ENCODE measurements at regions not wholly inside any gene's neighbourhood (a gene's known extent, or its start where the extent isn't known, plus 50 kb on each side); places are given as distances from the start of the nearest gene placed in this dataset.
A peak's percentile ranks its signal among the peaks of the same experiment; 100 is the strongest.

GRCh38 chr3:110711851-110712516, 359.6 kb upstream of the NECTIN3 start:
- no peaks in the 10 kb centered on the region for H3K27me3 ChIP-seq (ENCODE audit: insufficient read depth, low read depth)
- no peaks in the 10 kb centered on the region for H3K79me2 ChIP-seq (ENCODE audit: insufficient read depth, low read depth)
- H3K9ac ChIP-seq: no peak overlapping the region
- no peaks in the 10 kb centered on the region for H4K20me1 ChIP-seq (ENCODE audit: insufficient read depth)
- no peak overlapping the region for H3K4me2 ChIP-seq
- H2AFZ ChIP-seq (ENCODE audit: low read depth): no peak overlapping the region
- H3K4me3 ChIP-seq (IDR thresholded peaks at IDR 0.05; ENCODE audit: insufficient read depth, low read depth, low read length): no peak overlapping the region
- H3K36me3 ChIP-seq (ENCODE audit: insufficient read depth): no peaks in the 10 kb centered on the region
- TF ChIP-seq CTCF (conservative IDR thresholded peaks at IDR 0.05; ENCODE audit: low read depth, low read length): no peak
- H3K27ac ChIP-seq: no peak overlapping the region
- H3K4me1 ChIP-seq (ENCODE audit: low read depth, poor library complexity, severe bottlenecking): peaks cover 31% of the 10 kb centered on the region

GRCh38 chr3:110727056-110727455, 344.6 kb upstream of the NECTIN3 start:
- H3K27ac ChIP-seq: no peak overlapping the region
- no peak overlapping the region for H3K4me3 ChIP-seq (IDR thresholded peaks at IDR 0.05; ENCODE audit: insufficient read depth, low read depth, low read length)
- H2AFZ ChIP-seq (ENCODE audit: low read depth): no peak overlapping the region
- no peak overlapping the region for H3K9ac ChIP-seq
- H3K4me2 ChIP-seq: no peak overlapping the region
- peaks cover 23% of the 10 kb centered on the region for H3K4me1 ChIP-seq (ENCODE audit: low read depth, poor library complexity, severe bottlenecking)
- no peak for TF ChIP-seq CTCF (conservative IDR thresholded peaks at IDR 0.05; ENCODE audit: low read depth, low read length)
- H3K79me2 ChIP-seq (ENCODE audit: insufficient read depth, low read depth): no peaks in the 10 kb centered on the region
- no peaks in the 10 kb centered on the region for H3K36me3 ChIP-seq (ENCODE audit: insufficient read depth)
- H3K27me3 ChIP-seq (ENCODE audit: insufficient read depth, low read depth): no peaks in the 10 kb centered on the region
- H4K20me1 ChIP-seq (ENCODE audit: insufficient read depth): no peaks in the 10 kb centered on the region

- TF ChIP-seq CTCF (conservative IDR thresholded peaks at IDR 0.05; ENCODE audit: low read depth, low read length): no peak
- peak overlapping the region; percentile 26; the same call in 1 of the 2 replicates for H2AFZ ChIP-seq (ENCODE audit: low read depth)
- no peaks in the 10 kb centered on the region for H3K79me2 ChIP-seq (ENCODE audit: insufficient read depth, low read depth)
- no peaks in the 10 kb centered on the region for H3K27me3 ChIP-seq (ENCODE audit: insufficient read depth, low read depth)
- H3K4me1 ChIP-seq (ENCODE audit: low read depth, poor library complexity, severe bottlenecking): peaks cover 63% of the 10 kb centered on the region
- peak overlapping the region; percentile 35; the same call in 1 of the 2 replicates for H3K9ac ChIP-seq
- H3K27ac ChIP-seq: peak overlapping the region; percentile 35; the same call in 1 of the 2 replicates
- no peaks in the 10 kb centered on the region for H4K20me1 ChIP-seq (ENCODE audit: insufficient read depth)
- peak overlapping the region; percentile 54 for H3K4me2 ChIP-seq
- H3K4me3 ChIP-seq (IDR thresholded peaks at IDR 0.05; ENCODE audit: insufficient read depth, low read depth, low read length): no peak overlapping the region
- H3K36me3 ChIP-seq (ENCODE audit: insufficient read depth): no peaks in the 10 kb centered on the region
Observed at GRCh38 chr3:110731148-110731547, 340.5 kb upstream of the NECTIN3 start.

- Histone ChIP-seq H3K27me3 (ENCODE audit: insufficient read depth, low read depth) (no peaks in the 10 kb centered on the region), H3K27ac (peak overlapping the region; percentile 75), H3K4me3 (IDR thresholded peaks at IDR 0.05; ENCODE audit: insufficient read depth, low read depth, low read length) (no peak overlapping the region), H3K4me1 (ENCODE audit: low read depth, poor library complexity, severe bottlenecking) (peaks cover 67% of the 10 kb centered on the region), H4K20me1 (ENCODE audit: insufficient read depth) (no peaks in the 10 kb centered on the region), H3K4me2 (peak overlapping the region; percentile 88), H3K36me3 (ENCODE audit: insufficient read depth) (no peaks in the 10 kb centered on the region), H3K9ac (peak overlapping the region; percentile 39; the same call in 1 of the 2 replicates), H3K79me2 (ENCODE audit: insufficient read depth, low read depth) (no peaks in the 10 kb centered on the region), H2AFZ (ENCODE audit: low read depth) (peak overlapping the region; percentile 70; the same call in 1 of the 2 replicates)
- no peak for TF ChIP-seq CTCF (conservative IDR thresholded peaks at IDR 0.05; ENCODE audit: low read depth, low read length)
Observed at GRCh38 chr3:110732420-110732819, 339.2 kb upstream of the NECTIN3 start.
